ENCODE measurements at regions not wholly inside any gene's neighbourhood (a gene's known extent, or its start where the extent isn't known, plus 50 kb on each side); places are given as distances from the start of the nearest gene placed in this dataset.

DNA sequence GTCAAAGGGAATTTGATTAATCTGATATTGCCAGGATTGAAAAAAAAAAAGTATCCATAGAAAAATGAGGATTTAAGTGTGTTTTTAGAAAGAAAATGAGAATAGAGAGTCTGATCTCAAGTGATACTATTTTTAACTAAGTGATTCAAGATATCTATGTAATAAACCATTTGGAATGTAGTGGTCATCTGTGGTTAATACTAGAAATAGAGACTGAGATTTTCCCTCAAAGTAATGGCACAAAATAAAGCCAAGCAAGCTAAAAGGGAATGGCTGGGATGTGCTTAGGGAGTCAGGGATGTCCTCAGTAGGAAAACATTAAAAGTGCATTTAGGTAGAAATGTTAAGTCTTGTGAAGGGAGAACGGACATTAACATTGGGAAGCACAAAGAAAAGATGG is 90.6 kb downstream of the FBXO4 start:
- TF ChIP-seq, protein P1, sequence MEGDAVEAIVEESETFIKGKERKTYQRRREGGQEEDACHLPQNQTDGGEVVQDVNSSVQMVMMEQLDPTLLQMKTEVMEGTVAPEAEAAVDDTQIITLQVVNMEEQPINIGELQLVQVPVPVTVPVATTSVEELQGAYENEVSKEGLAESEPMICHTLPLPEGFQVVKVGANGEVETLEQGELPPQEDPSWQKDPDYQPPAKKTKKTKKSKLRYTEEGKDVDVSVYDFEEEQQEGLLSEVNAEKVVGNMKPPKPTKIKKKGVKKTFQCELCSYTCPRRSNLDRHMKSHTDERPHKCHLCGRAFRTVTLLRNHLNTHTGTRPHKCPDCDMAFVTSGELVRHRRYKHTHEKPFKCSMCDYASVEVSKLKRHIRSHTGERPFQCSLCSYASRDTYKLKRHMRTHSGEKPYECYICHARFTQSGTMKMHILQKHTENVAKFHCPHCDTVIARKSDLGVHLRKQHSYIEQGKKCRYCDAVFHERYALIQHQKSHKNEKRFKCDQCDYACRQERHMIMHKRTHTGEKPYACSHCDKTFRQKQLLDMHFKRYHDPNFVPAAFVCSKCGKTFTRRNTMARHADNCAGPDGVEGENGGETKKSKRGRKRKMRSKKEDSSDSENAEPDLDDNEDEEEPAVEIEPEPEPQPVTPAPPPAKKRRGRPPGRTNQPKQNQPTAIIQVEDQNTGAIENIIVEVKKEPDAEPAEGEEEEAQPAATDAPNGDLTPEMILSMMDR (IDR thresholded peaks at IDR 0.05): no peak
- no peak for TF ChIP-seq ZFX (IDR thresholded peaks at IDR 0.05; ENCODE audit: borderline replicate concordance)
